WTC11 (cell line): ENCODE measurements at regions not wholly inside any gene's neighbourhood (a gene's known extent, or its start where the extent isn't known, plus 50 kb on each side); places are given as distances from the start of the nearest gene placed in this dataset.
A peak's percentile ranks its signal among the peaks of the same experiment; 100 is the strongest.

Experiments used
- ATAC-seq: fragments of 200-7000 bp; cut with Tn5 transposase; 2 replicates; pipeline ENCODE4 v1.10.0; 2021; ENCODE audit warnings: mild to moderate bottlenecking, moderate library complexity
- CTCF ChIA-PET: fragments of 300-600 bp; sonication (Branson Sonifier 250); formaldehyde crosslinking; loops from one replicate; lab custom pipeline; 2021; ENCODE audit warnings: antibody characterized with exemption; lab: Charles Lee
- POLR2A ChIA-PET: fragments of 350-600 bp; sonication (Branson Sonifier 250); formaldehyde crosslinking; loops from one replicate; lab custom pipeline; 2021; ENCODE audit warnings: antibody characterized with exemption; lab: Charles Lee
- DNase-seq: peaks from one replicate; pipeline ENCODE4 v3.0.0; 2021; ENCODE audit warnings: low spot score
- H3K27ac Mint-ChIP-seq: 2 replicates; pipeline ENCODE4 v1.8.0; 2021; ENCODE audit warnings: mixed read lengths
- H3K27me3 Mint-ChIP-seq: 2 replicates; pipeline ENCODE4 v1.8.0; 2021; ENCODE audit warnings: low read depth, mild to moderate bottlenecking, moderate library complexity, mixed read lengths
- H3K36me3 Mint-ChIP-seq: 2 replicates; pipeline ENCODE4 v1.8.0; 2021; ENCODE audit warnings: mixed read lengths
- H3K4me1 Mint-ChIP-seq: 2 replicates; pipeline ENCODE4 v1.8.0; 2022; ENCODE audit warnings: mixed read lengths
- H3K4me3 Mint-ChIP-seq: 2 replicates; pipeline ENCODE4 v1.8.0; 2021; ENCODE audit warnings: mild to moderate bottlenecking, moderate library complexity, mixed read lengths
- H3K9me3 Mint-ChIP-seq: 2 replicates; pipeline ENCODE4 v1.8.0; 2021; ENCODE audit warnings: mixed read lengths
- AR ChIP-seq: fragments of 250-450 bp; sonication (Bioruptor Pico); IDR thresholded peaks from 2 replicates; pipeline ENCODE4 v1.9.0; 2021; ENCODE audit warnings: mild to moderate bottlenecking
- ATF6 ChIP-seq: sonication (generic); formaldehyde crosslinking; IDR thresholded peaks from 2 replicates; pipeline ENCODE4 v1.8.1; 2023; ENCODE audit warnings: mild to moderate bottlenecking, missing genetic modification reagents
- CREM ChIP-seq: sonication (generic); formaldehyde crosslinking; IDR thresholded peaks from 2 replicates; pipeline ENCODE4 v1.8.1; 2022; ENCODE audit warnings: mild to moderate bottlenecking, missing genetic modification reagents, moderate library complexity
- E2F1 ChIP-seq: sonication (generic); formaldehyde crosslinking; IDR thresholded peaks from 2 replicates; pipeline ENCODE4 v1.8.0; 2022; ENCODE audit warnings: mild to moderate bottlenecking, missing genetic modification reagents
- ELF4 ChIP-seq: sonication (generic); formaldehyde crosslinking; IDR thresholded peaks from 2 replicates; pipeline ENCODE4 v1.8.1; 2022; ENCODE audit warnings: low read depth, mild to moderate bottlenecking, moderate library complexity, missing genetic modification reagents
- EMX1 ChIP-seq: fragments of 250-450 bp; sonication (Bioruptor Pico); IDR thresholded peaks from 2 replicates; pipeline ENCODE4 v1.8.0; 2021; ENCODE audit warnings: mild to moderate bottlenecking
- ESRRA ChIP-seq: sonication (generic); formaldehyde crosslinking; IDR thresholded peaks from 2 replicates; pipeline ENCODE4 v1.8.1; 2022; ENCODE audit warnings: mild to moderate bottlenecking, missing genetic modification reagents, borderline replicate concordance
- FOXK1 ChIP-seq: sonication (generic); formaldehyde crosslinking; IDR thresholded peaks from 2 replicates; pipeline ENCODE4 v1.8.0; 2022; ENCODE audit warnings: mild to moderate bottlenecking, moderate library complexity, missing genetic modification reagents
- GRHL2 ChIP-seq: fragments of 250-450 bp; sonication (Bioruptor Pico); IDR thresholded peaks from 2 replicates; pipeline ENCODE4 v1.8.0; 2022; ENCODE audit warnings: mild to moderate bottlenecking, moderate library complexity; ENCODE audit not compliant: insufficient replicate concordance, severe bottlenecking
- MAX ChIP-seq: sonication (generic); formaldehyde crosslinking; IDR thresholded peaks from 2 replicates; pipeline ENCODE4 v1.8.0; 2022; ENCODE audit warnings: mild to moderate bottlenecking, missing genetic modification reagents
- NFATC4 ChIP-seq: fragments of 250-450 bp; sonication (Bioruptor Pico); IDR thresholded peaks from 2 replicates; pipeline ENCODE4 v1.9.0; 2021; ENCODE audit warnings: mild to moderate bottlenecking
- NFE2L1 ChIP-seq: sonication (generic); formaldehyde crosslinking; IDR thresholded peaks from 2 replicates; pipeline ENCODE4 v1.8.1; 2023; ENCODE audit warnings: missing genetic modification reagents
- NFYB ChIP-seq: sonication (generic); formaldehyde crosslinking; conservative IDR thresholded peaks from 2 replicates; pipeline ENCODE4 v1.8.0; 2022; ENCODE audit warnings: low read depth, missing genetic modification reagents
- NR1H2 ChIP-seq: sonication (generic); formaldehyde crosslinking; IDR thresholded peaks from 2 replicates; pipeline ENCODE4 v1.9.0; 2021; ENCODE audit warnings: mild to moderate bottlenecking, moderate library complexity, missing genetic modification reagents
- NR3C1 ChIP-seq: sonication (generic); formaldehyde crosslinking; conservative IDR thresholded peaks from 2 replicates; pipeline ENCODE4 v1.8.1; 2023; ENCODE audit warnings: low read depth, mild to moderate bottlenecking, missing genetic modification reagents
- RORB ChIP-seq: fragments of 250-450 bp; sonication (Bioruptor Pico); IDR thresholded peaks from 2 replicates; pipeline ENCODE4 v1.9.0; 2021; ENCODE audit warnings: mild to moderate bottlenecking
- TEAD1 ChIP-seq: sonication (generic); formaldehyde crosslinking; IDR thresholded peaks from 2 replicates; pipeline ENCODE4 v1.8.0; 2022; ENCODE audit warnings: mild to moderate bottlenecking, missing genetic modification reagents
- TEAD4 ChIP-seq: sonication (generic); formaldehyde crosslinking; IDR thresholded peaks from 2 replicates; pipeline ENCODE4 v1.8.0; 2022; ENCODE audit warnings: mild to moderate bottlenecking, missing genetic modification reagents
- USF1 ChIP-seq: sonication (generic); formaldehyde crosslinking; IDR thresholded peaks from 2 replicates; pipeline ENCODE4 v1.8.0; 2022; ENCODE audit warnings: mild to moderate bottlenecking, missing genetic modification reagents
- ZMAT4 ChIP-seq: fragments of 250-450 bp; sonication (Bioruptor Pico); IDR thresholded peaks from 2 replicates; pipeline ENCODE4 v1.9.0; 2021; ENCODE audit warnings: mild to moderate bottlenecking
- ZNF121 ChIP-seq: sonication (generic); formaldehyde crosslinking; IDR thresholded peaks from 2 replicates; pipeline ENCODE4 v1.8.0; 2023; ENCODE audit warnings: missing genetic modification reagents
- ZNF219 ChIP-seq: sonication (generic); formaldehyde crosslinking; IDR thresholded peaks from 2 replicates; pipeline ENCODE4 v1.8.0; 2023; ENCODE audit warnings: missing genetic modification reagents, mild to moderate bottlenecking, borderline replicate concordance
- ZNF232 ChIP-seq: sonication (generic); formaldehyde crosslinking; IDR thresholded peaks from 2 replicates; pipeline ENCODE4 v1.8.0; 2022; ENCODE audit warnings: mild to moderate bottlenecking, missing genetic modification reagents
- ZNF263 ChIP-seq: sonication (generic); formaldehyde crosslinking; IDR thresholded peaks from 2 replicates; pipeline ENCODE4 v1.8.1; 2022; ENCODE audit warnings: low read depth, mild to moderate bottlenecking, moderate library complexity, missing genetic modification reagents
- ZNF425 ChIP-seq: fragments of 250-450 bp; sonication (Bioruptor Pico); conservative IDR thresholded peaks from 2 replicates; pipeline ENCODE4 v1.9.0; 2021; ENCODE audit warnings: mild to moderate bottlenecking
- ZNF671 ChIP-seq: fragments of 250-450 bp; sonication (Bioruptor Pico); IDR thresholded peaks from 2 replicates; pipeline ENCODE4 v1.8.0; 2021; ENCODE audit warnings: mild to moderate bottlenecking

- TF ChIP-seq ZMAT4 (CRISPR knock-in tag): no peak
- no peak for TF ChIP-seq AR (CRISPR knock-in tag)
- TF ChIP-seq ZNF219 (CRISPR knock-in tag): no peak
- TF ChIP-seq ELF4 (CRISPR knock-in tag): no peak
- TF ChIP-seq GRHL2 (CRISPR knock-in tag): no peak
- TF ChIP-seq NFATC4: no peak
- no peak for TF ChIP-seq TEAD1 (CRISPR knock-in tag)
- 0 out of 2 replicates have a peak, but pooled peaks have one; percentile 20 for TF ChIP-seq MAX (CRISPR knock-in tag)
- no peak for TF ChIP-seq USF1 (CRISPR knock-in tag)
- TF ChIP-seq ESRRA (CRISPR knock-in tag): no peak
- no peak for TF ChIP-seq FOXK1 (CRISPR knock-in tag)
- peak; percentile 59; the same call in 1 of the 2 replicates for TF ChIP-seq ZNF263 (CRISPR knock-in tag)
- TF ChIP-seq, all 79 proteins: peak for 6
Observed at GRCh38 chr15:89003865-89004725, 84.2 kb upstream of the ABHD2 start (continued).

- no peaks in the 10 kb centered on the region; the same call in 1 of the 2 replicates for H3K27me3 Mint-ChIP-seq
- peaks cover 53% of the 10 kb centered on the region for H3K4me1 Mint-ChIP-seq
- H3K27ac Mint-ChIP-seq: peak overlapping the region; percentile 7; the same call in 1 of the 2 replicates
- H3K36me3 Mint-ChIP-seq: peaks cover 4% of the 10 kb centered on the region; the same call in 1 of the 2 replicates
- ATAC-seq: no peak
- H3K4me3 Mint-ChIP-seq: no peak overlapping the region
- POLR2A ChIA-PET: interaction anchor here (0.6 to 2.3 kb wide), 6 partner anchors 11 to 110 kb away, joined by 3 to 17 read pairs (median 4); partner anchors contain the start of genes HAPLN3 and MFGE8
- TF ChIP-seq GRHL2 (CRISPR knock-in tag): no peak
- TF ChIP-seq NR3C1 (CRISPR knock-in tag): no peak
- TF ChIP-seq ZNF232 (CRISPR knock-in tag): no peak
- TF ChIP-seq ZNF671 (CRISPR knock-in tag): no peak
- TF ChIP-seq ZNF121 (CRISPR knock-in tag): no peak
- TF ChIP-seq ATF6: no peak
- TF ChIP-seq RORB (CRISPR knock-in tag): no peak
- no peak for TF ChIP-seq NFE2L1 (CRISPR knock-in tag)
- TF ChIP-seq TEAD1 (CRISPR knock-in tag): no peak
- TF ChIP-seq ZNF425 (CRISPR knock-in tag): no peak
- TF ChIP-seq ZNF219 (CRISPR knock-in tag): no peak
- TF ChIP-seq E2F1 (CRISPR knock-in tag): no peak
- TF ChIP-seq TEAD4: no peak
- no peak for TF ChIP-seq NFYB (CRISPR knock-in tag)
- no peak for TF ChIP-seq EMX1
- no peak for TF ChIP-seq NR1H2
- TF ChIP-seq CREM (CRISPR knock-in tag): no peak
- no peak for DNase-seq
- H3K9me3 Mint-ChIP-seq: peaks cover 4% of the 10 kb centered on the region; the same call in 1 of the 2 replicates
- CTCF ChIA-PET: interaction anchor here (0.7 to 10.8 kb wide), 18 partner anchors 11 to 167 kb away, joined by 3 to 226 read pairs (median 4); partner anchors contain the start of genes ABHD2 and HAPLN3
Observed at GRCh38 chr15:89004726-89005030, 83.6 kb upstream of the ABHD2 start.
